ENCODE measurements at regions not wholly inside any gene's neighbourhood (a gene's known extent, or its start where the extent isn't known, plus 50 kb on each side); places are given as distances from the start of the nearest gene placed in this dataset.

DNA sequence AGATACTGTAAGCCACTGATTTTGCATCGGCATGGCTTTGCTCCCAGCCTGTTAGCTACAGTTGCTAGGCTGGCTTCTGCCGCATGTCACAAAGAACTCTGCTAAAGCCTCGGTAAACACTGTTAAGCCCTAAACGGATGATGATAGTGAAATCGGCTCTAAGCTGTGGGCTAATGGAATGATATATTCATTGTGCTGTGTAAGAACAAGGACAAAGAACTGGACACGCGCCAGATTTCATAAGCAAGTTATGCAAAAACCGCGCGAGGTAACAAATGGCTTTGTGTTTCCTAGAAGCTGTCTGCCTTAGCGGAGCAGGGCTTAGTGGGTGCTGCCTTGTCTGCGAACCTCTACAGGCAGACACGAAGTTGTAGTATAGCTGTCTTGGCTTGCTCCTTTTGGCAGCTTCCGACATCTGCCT lies 331.3 kb upstream of the COBL start:
- H3K27ac Mint-ChIP-seq (ENCODE audit: unreplicated experiment), result no peak overlapping the region
- H3K27me3 Mint-ChIP-seq (ENCODE audit: low read depth), result no peaks in the 10 kb centered on the region
- no peak for DNase-seq (ENCODE audit: low spot score)
- H3K36me3 Mint-ChIP-seq (ENCODE audit: low read depth), result no peaks in the 10 kb centered on the region
- peaks cover 21% of the 10 kb centered on the region for H3K9me3 Mint-ChIP-seq (ENCODE audit: low read depth)
- TF ChIP-seq, protein P1, sequence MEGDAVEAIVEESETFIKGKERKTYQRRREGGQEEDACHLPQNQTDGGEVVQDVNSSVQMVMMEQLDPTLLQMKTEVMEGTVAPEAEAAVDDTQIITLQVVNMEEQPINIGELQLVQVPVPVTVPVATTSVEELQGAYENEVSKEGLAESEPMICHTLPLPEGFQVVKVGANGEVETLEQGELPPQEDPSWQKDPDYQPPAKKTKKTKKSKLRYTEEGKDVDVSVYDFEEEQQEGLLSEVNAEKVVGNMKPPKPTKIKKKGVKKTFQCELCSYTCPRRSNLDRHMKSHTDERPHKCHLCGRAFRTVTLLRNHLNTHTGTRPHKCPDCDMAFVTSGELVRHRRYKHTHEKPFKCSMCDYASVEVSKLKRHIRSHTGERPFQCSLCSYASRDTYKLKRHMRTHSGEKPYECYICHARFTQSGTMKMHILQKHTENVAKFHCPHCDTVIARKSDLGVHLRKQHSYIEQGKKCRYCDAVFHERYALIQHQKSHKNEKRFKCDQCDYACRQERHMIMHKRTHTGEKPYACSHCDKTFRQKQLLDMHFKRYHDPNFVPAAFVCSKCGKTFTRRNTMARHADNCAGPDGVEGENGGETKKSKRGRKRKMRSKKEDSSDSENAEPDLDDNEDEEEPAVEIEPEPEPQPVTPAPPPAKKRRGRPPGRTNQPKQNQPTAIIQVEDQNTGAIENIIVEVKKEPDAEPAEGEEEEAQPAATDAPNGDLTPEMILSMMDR (IDR thresholded peaks at IDR 0.05), result no peak
- no peak overlapping the region for H3K4me3 Mint-ChIP-seq (ENCODE audit: unreplicated experiment)
- no peaks in the 10 kb centered on the region for H3K4me1 Mint-ChIP-seq (ENCODE audit: low read depth)

DNA sequence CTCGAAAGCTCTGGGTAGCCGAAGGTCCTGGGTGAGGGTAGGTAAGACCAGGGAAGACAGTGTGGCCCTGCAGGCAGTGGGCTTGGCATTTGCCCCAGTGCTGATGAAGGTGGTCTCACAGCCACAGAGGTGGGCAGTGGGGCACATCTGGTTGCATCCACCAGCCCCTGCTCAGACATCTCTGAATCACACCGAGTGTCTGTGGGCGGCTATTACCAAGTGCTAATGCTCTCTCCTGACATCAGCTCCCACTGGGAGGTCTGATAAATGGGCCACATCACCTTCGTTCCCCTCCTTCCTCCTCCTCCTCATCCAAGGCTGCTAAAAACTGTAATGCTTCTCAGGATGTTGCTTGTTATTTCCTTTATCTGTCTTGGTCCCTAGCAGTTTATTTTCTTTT lies 330.9 kb upstream of the COBL start:
- peaks cover 21% of the 10 kb centered on the region for H3K9me3 Mint-ChIP-seq (ENCODE audit: low read depth)
- H3K36me3 Mint-ChIP-seq (ENCODE audit: low read depth), result no peaks in the 10 kb centered on the region
- H3K4me3 Mint-ChIP-seq (ENCODE audit: unreplicated experiment), result no peak overlapping the region
- no peak for DNase-seq (ENCODE audit: low spot score)
- no peak overlapping the region for H3K27ac Mint-ChIP-seq (ENCODE audit: unreplicated experiment)
- H3K4me1 Mint-ChIP-seq (ENCODE audit: low read depth), result no peaks in the 10 kb centered on the region
- TF ChIP-seq, protein P1 (IDR thresholded peaks at IDR 0.05), result no peak
- H3K27me3 Mint-ChIP-seq (ENCODE audit: low read depth), result no peaks in the 10 kb centered on the region

DNA sequence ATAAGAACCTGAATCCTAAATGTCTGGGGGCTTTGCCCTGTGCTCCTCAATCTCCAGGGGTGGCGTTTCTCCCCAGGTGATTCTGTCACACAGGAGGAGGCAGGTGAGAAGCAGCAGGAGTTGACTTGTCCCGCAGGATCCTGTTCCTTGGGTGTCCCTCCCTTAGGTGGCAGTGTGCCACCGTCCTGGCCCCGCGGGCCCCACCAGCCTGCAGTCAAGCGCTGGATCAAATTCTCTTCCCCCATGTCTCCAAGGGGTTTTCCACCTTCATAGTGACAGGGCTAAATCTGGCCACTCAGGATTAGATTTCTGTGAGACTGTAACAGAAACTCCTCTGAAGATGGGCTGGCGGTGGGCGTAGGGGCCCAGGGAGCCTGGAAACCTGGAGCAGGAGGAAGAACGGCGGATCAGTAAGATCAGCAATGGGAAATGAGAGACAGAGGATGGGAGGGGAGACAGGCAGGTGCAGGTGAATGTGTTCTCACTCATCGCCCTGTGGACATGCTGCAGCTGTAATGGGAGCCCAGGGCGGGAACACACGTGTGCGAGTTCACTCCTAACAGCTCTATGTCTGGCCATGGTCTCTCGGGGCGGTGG lies 329.2 kb upstream of the COBL start:
- Mint-ChIP-seq H3K4me3 (ENCODE audit: unreplicated experiment) (no peak overlapping the region), H3K9me3 (ENCODE audit: low read depth) (peaks cover 20% of the 10 kb centered on the region), H3K27me3 (ENCODE audit: low read depth) (no peaks in the 10 kb centered on the region), H3K27ac (ENCODE audit: unreplicated experiment) (no peak overlapping the region), H3K36me3 (ENCODE audit: low read depth) (no peaks in the 10 kb centered on the region), H3K4me1 (ENCODE audit: low read depth) (no peaks in the 10 kb centered on the region)
- TF ChIP-seq, protein P1 (IDR thresholded peaks at IDR 0.05), result no peak
- DNase-seq (ENCODE audit: low spot score), result no peak

DNA sequence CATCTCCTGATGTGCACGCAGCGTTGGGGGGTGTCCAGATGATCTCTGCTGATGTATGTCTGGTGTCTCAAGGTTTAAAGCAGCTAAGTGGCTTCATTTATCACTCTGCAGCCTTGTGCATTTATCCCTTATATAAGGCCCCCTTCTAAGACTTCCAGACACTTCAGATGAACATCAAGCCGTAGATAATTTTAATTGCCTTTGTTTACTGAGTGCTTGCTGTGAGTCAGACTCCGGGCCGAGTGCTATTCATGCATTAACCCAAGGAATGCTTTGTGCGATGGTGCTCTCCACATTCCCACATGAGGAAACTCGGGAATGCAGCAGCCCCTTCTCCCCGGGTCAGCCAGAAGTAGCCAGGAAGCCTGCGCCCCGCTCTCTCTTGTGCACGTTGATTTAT lies 328.6 kb upstream of the COBL start:
- Mint-ChIP-seq H3K4me3 (ENCODE audit: unreplicated experiment) (no peak overlapping the region), H3K4me1 (ENCODE audit: low read depth) (no peaks in the 10 kb centered on the region), H3K27me3 (ENCODE audit: low read depth) (no peaks in the 10 kb centered on the region), H3K9me3 (ENCODE audit: low read depth) (peaks cover 18% of the 10 kb centered on the region), H3K27ac (ENCODE audit: unreplicated experiment) (no peak overlapping the region), H3K36me3 (ENCODE audit: low read depth) (no peaks in the 10 kb centered on the region)
- no peak for DNase-seq (ENCODE audit: low spot score)
- TF ChIP-seq, protein P1 (IDR thresholded peaks at IDR 0.05), result no peak

DNA sequence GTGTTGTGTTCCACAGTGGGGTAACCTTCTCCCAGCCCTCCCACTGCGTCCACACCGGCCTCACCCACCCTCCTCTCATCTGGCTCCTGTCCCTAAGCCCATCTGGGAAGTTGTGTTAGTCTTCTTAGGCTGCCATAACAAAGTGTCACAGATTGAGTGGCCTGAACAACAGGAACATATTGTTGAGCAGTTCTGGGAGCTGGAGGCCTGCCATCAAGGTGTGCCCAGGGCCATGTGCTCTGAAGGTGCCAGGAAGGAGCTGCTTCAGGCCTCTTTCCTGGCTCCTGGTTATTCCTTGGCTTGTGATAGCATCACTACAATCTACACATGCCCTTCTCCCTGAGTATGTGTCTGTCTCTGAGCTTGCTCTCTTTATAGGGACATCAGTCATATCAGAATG lies 327.6 kb upstream of the COBL start:
- TF ChIP-seq, protein P1 (IDR thresholded peaks at IDR 0.05), result no peak
- Mint-ChIP-seq H3K9me3 (ENCODE audit: low read depth) (peaks cover 18% of the 10 kb centered on the region), H3K36me3 (ENCODE audit: low read depth) (no peaks in the 10 kb centered on the region), H3K27ac (ENCODE audit: unreplicated experiment) (no peak overlapping the region), H3K27me3 (ENCODE audit: low read depth) (no peaks in the 10 kb centered on the region), H3K4me1 (ENCODE audit: low read depth) (no peaks in the 10 kb centered on the region), H3K4me3 (ENCODE audit: unreplicated experiment) (no peak overlapping the region)
- no peak for DNase-seq (ENCODE audit: low spot score)

All from chondrocyte (in vitro differentiated cells).